Adrenal gland (tissue), 9 donors: ENCODE measurements at regions not wholly inside any gene's neighbourhood (a gene's known extent, or its start where the extent isn't known, plus 50 kb on each side); places are given as distances from the start of the nearest gene placed in this dataset.

Experiments used
- DNase-seq, 7 donors: peaks; one replicate each; pipeline ENCODE4 v3.0.0-alpha.2; 2019 to 2020
- H3K27ac ChIP-seq, 5 donors: fragments of 200-600 bp; sonication (generic) in 4 of 5; 1 replicate in 3 of 5; 2 replicates in 2 of 5; pipeline versions ENCODE4 v1.5.1 to v1.8.0; 2016 to 2020; ENCODE audit warnings: mild to moderate bottlenecking in 1 of 5
- H3K27me3 ChIP-seq: fragments of 200-600 bp; 2 replicates; pipeline ENCODE4 v1.8.0; 2021
- H3K36me3 ChIP-seq, 2 donors: fragments of 200-600 bp; replicated peaks in 1 of 2; 1 replicate in 1 of 2; 2 replicates in 1 of 2; pipeline versions ENCODE4 v1.5.1 to v1.8.0; 2018 to 2022
- H3K4me1 ChIP-seq, 2 donors: fragments of 200-600 bp; replicated peaks in 1 of 2; 1 replicate in 1 of 2; 2 replicates in 1 of 2; pipeline versions ENCODE4 v1.5.1 to v1.8.0; 2018 to 2021
- H3K4me3 ChIP-seq, 4 donors: fragments of 200-600 bp; sonication (generic) in 3 of 4; one replicate each; pipeline ENCODE4 v1.5.1; 2016 to 2018
- H3K9me3 ChIP-seq, 3 donors: fragments of 200-600 bp; sonication (generic) in 1 of 3; replicated peaks in 1 of 3; 1 replicate in 2 of 3; 2 replicates in 1 of 3; pipeline versions ENCODE4 v1.5.1 to v1.8.0; 2016 to 2021
- CTCF ChIP-seq, 6 experiments: fragments of 450-650 bp in 4 of 6; fragments of 200-600 bp in 2 of 6; sonication (generic) in 1 of 6; IDR thresholded peaks; 1 replicate in 5 of 6; 2 replicates in 1 of 6; pipeline versions ENCODE4 v1.5.1 to v1.8.0; 2016 to 2021; ENCODE audit warnings: antibody characterized with exemption in 6 of 6, mild to moderate bottlenecking in 2 of 6, moderate library complexity in 1 of 6
- POLR2A ChIP-seq, 2 donors: fragments of 450-650 bp; IDR thresholded peaks; one replicate each; pipeline ENCODE4 v1.6.1; 2017; ENCODE audit warnings: antibody characterized with exemption in 2 of 2, mild to moderate bottlenecking in 2 of 2, moderate library complexity in 1 of 2
- WGBS, 4 donors: extraction: QIAGEN DNeasy Blood & Tissue Kit in 2 of 4; methylation state at CpG; one replicate each; pipeline versions ENCODE4 v1.1.5 to v1.1.7; 2013 to 2017; 5-methylcytosine and 5-hydroxymethylcytosine counted together
- intact Hi-C, 2 donors: fragments of 100-400 bp; cut with DNase I; formaldehyde crosslinking; loops; one replicate each; pipeline versions ENCODE4 v1.14.1 to v1.15.0; 2022 to 2023
- donor health status: healthy with polysubstance abuse.
- donor health status: Bipolar disorder and iron deficiency.
- donor health status: DM: yes; HTN: yes; CAD: no.
- donor health status: DM: no; HTN: no; CAD: no.
- donor health status: DM: no; HTN: no; CAD: no.

GRCh38 chr4:27288496-27288895 is 427.9 kb downstream of the STIM2 start:
- Histone ChIP-seq H3K4me3 (no peak overlapping the region), H3K4me1 (no peaks in the 10 kb centered on the region), H3K27me3 (no peaks in the 10 kb centered on the region), H3K27ac (no peak overlapping the region), H3K36me3 (no peaks in the 10 kb centered on the region), H3K9me3 (no peaks in the 10 kb centered on the region)
- no peak for TF ChIP-seq CTCF (IDR thresholded peaks at IDR 0.05)
- no peak for TF ChIP-seq POLR2A (IDR thresholded peaks at IDR 0.05)
- no peak for DNase-seq
- intact Hi-C loops, result no loop called here
- 59 to 82% (median 74%) methylated on average over 5 of the region's 5 CpGs for WGBS, 4 donors

- intact Hi-C loops, result no loop called here
- no peaks in the 10 kb centered on the region for H3K9me3 ChIP-seq
Observed at GRCh38 chr4:27289704-27290103, 429.1 kb downstream of the STIM2 start.

GRCh38 chr4:27293831-27294230 is 433.2 kb downstream of the STIM2 start:
- 64 to 69% (median 66%) methylated on average over 4 of the region's 4 CpGs for WGBS, 4 donors
- TF ChIP-seq CTCF (IDR thresholded peaks at IDR 0.05) (no peak), POLR2A (IDR thresholded peaks at IDR 0.05) (no peak)

More at GRCh38 chr4:27289704-27290103, 429.1 kb downstream of the STIM2 start:
- no peak overlapping the region for H3K4me3 ChIP-seq
- 42 to 63% (median 55%) methylated on average over 3 of the region's 3 CpGs for WGBS, 4 donors
- no peaks in the 10 kb centered on the region for H3K27me3 ChIP-seq
- TF ChIP-seq POLR2A (IDR thresholded peaks at IDR 0.05) (no peak), CTCF (IDR thresholded peaks at IDR 0.05) (no peak)
- H3K36me3 ChIP-seq, result no peaks in the 10 kb centered on the region
- H3K27ac ChIP-seq, result no peak overlapping the region
- no peak for DNase-seq
- no peaks in the 10 kb centered on the region for H3K4me1 ChIP-seq

GRCh38 chr4:27304751-27305150 is 444.1 kb downstream of the STIM2 start:
- TF ChIP-seq CTCF (IDR thresholded peaks at IDR 0.05) (no peak), POLR2A (IDR thresholded peaks at IDR 0.05) (no peak)
- Histone ChIP-seq H3K4me3 (no peak overlapping the region), H3K4me1 (no peaks in the 10 kb centered on the region), H3K36me3 (no peaks in the 10 kb centered on the region), H3K27ac (no peak overlapping the region), H3K27me3 (no peaks in the 10 kb centered on the region), H3K9me3 (no peaks in the 10 kb centered on the region)
- WGBS, 4 donors, result 65 to 86% (median 76%) methylated on average over 1 of the region's 1 CpG
- intact Hi-C loops, result no loop called here
- no peak for DNase-seq

More at GRCh38 chr4:27293831-27294230, 433.2 kb downstream of the STIM2 start:
- Histone ChIP-seq H3K4me3 (no peak overlapping the region), H3K27me3 (no peaks in the 10 kb centered on the region), H3K36me3 (no peaks in the 10 kb centered on the region), H3K27ac (no peak overlapping the region), H3K4me1 (no peaks in the 10 kb centered on the region), H3K9me3 (no peaks in the 10 kb centered on the region)
- intact Hi-C loops, result no loop called here
- no peak for DNase-seq
